Chondrocyte (in vitro differentiated cells): ENCODE measurements at regions not wholly inside any gene's neighbourhood (a gene's known extent, or its start where the extent isn't known, plus 50 kb on each side); places are given as distances from the start of the nearest gene placed in this dataset.

ENCODE experiments used
- DNase-seq: peaks from one replicate; pipeline ENCODE4 v3.0.0; 2021; ENCODE audit warnings: mixed read lengths, low spot score
- H3K27ac Mint-ChIP-seq: one replicate; pipeline ENCODE4 v1.8.0; 2021; ENCODE audit warnings: mild to moderate bottlenecking, moderate library complexity, mixed read lengths; ENCODE audit not compliant: unreplicated experiment
- H3K27me3 Mint-ChIP-seq: 2 replicates; pipeline ENCODE4 v1.8.0; 2021; ENCODE audit warnings: low read depth, mixed read lengths
- H3K36me3 Mint-ChIP-seq: 2 replicates; pipeline ENCODE4 v1.8.0; 2021; ENCODE audit warnings: low read depth, mixed read lengths
- H3K4me1 Mint-ChIP-seq: 2 replicates; pipeline ENCODE4 v1.8.0; 2021; ENCODE audit warnings: low read depth, mild to moderate bottlenecking, mixed read lengths
- H3K4me3 Mint-ChIP-seq: one replicate; pipeline ENCODE4 v1.8.0; 2021; ENCODE audit warnings: mild to moderate bottlenecking, moderate library complexity, mixed read lengths; ENCODE audit not compliant: unreplicated experiment
- H3K9me3 Mint-ChIP-seq: 2 replicates; pipeline ENCODE4 v1.8.0; 2021; ENCODE audit warnings: low read depth, mixed read lengths
- CTCF ChIP-seq: fragments of 200-600 bp; sonication (generic); IDR thresholded peaks from 2 replicates; pipeline ENCODE4 v1.5.0; 2021; ENCODE audit warnings: antibody characterized with exemption, mild to moderate bottlenecking, moderate library complexity

GRCh38 chr12:125890366-125890905, 825.2 kb downstream of the AACS start:
- no peak overlapping the region for H3K4me3 Mint-ChIP-seq
- no peak for DNase-seq
- no peaks in the 10 kb centered on the region for H3K36me3 Mint-ChIP-seq
- no peaks in the 10 kb centered on the region for H3K27me3 Mint-ChIP-seq
- no peak for TF ChIP-seq CTCF
- peaks cover 45% of the 10 kb centered on the region for H3K4me1 Mint-ChIP-seq
- peaks cover 5% of the 10 kb centered on the region for H3K9me3 Mint-ChIP-seq
- peak overlapping the region; percentile 97 for H3K27ac Mint-ChIP-seq

- TF ChIP-seq CTCF, result no peak
- DNase-seq, result no peak
- Mint-ChIP-seq H3K27ac (peak overlapping the region; percentile 97), H3K36me3 (no peaks in the 10 kb centered on the region), H3K9me3 (peaks cover 6% of the 10 kb centered on the region), H3K4me3 (peak overlapping the region; percentile 24), H3K27me3 (no peaks in the 10 kb centered on the region), H3K4me1 (peaks cover 50% of the 10 kb centered on the region)
These were observed 825.7 kb downstream of the AACS start for GRCh38 chr12:125890971-125891370.

GRCh38 chr12:125892276-125892675, 827.0 kb downstream of the AACS start:
- TF ChIP-seq CTCF, result no peak
- Mint-ChIP-seq H3K9me3 (peaks cover 4% of the 10 kb centered on the region), H3K4me3 (no peak overlapping the region), H3K27ac (peak overlapping the region; percentile 80), H3K27me3 (no peaks in the 10 kb centered on the region), H3K4me1 (peaks cover 63% of the 10 kb centered on the region), H3K36me3 (no peaks in the 10 kb centered on the region)
- DNase-seq, result no peak

- no peaks in the 10 kb centered on the region for H3K36me3 Mint-ChIP-seq
- H3K27me3 Mint-ChIP-seq, result no peaks in the 10 kb centered on the region
- no peak for DNase-seq
- no peak overlapping the region for H3K27ac Mint-ChIP-seq
- H3K4me1 Mint-ChIP-seq, result no peaks in the 10 kb centered on the region
- H3K9me3 Mint-ChIP-seq, result no peaks in the 10 kb centered on the region
- H3K4me3 Mint-ChIP-seq, result no peak overlapping the region
- no peak for TF ChIP-seq CTCF
These were observed 837.8 kb downstream of the AACS start for GRCh38 chr12:125902991-125903390.

- H3K27me3 Mint-ChIP-seq, result no peaks in the 10 kb centered on the region
- H3K9me3 Mint-ChIP-seq, result peaks cover 8% of the 10 kb centered on the region
- no peaks in the 10 kb centered on the region for H3K36me3 Mint-ChIP-seq
- H3K27ac Mint-ChIP-seq, result no peak overlapping the region
- TF ChIP-seq CTCF, result no peak
- no peak overlapping the region for H3K4me3 Mint-ChIP-seq
- H3K4me1 Mint-ChIP-seq, result no peaks in the 10 kb centered on the region
- no peak for DNase-seq
These were observed 842.1 kb downstream of the AACS start for GRCh38 chr12:125907351-125907750.
